Activated naive CD4-positive, alpha-beta T cell treated with anti-CD3 and anti-CD28 coated beads, Interleukin-2, amount 10 ng/mL, durations not matched to agents 7 days and 5 days (primary cell): ENCODE measurements at regions not wholly inside any gene's neighbourhood (a gene's known extent, or its start where the extent isn't known, plus 50 kb on each side); places are given as distances from the start of the nearest gene placed in this dataset.

ENCODE experiments used
- CTCF ChIA-PET: fragments of 350-600 bp; sonication (Branson Sonifier 250); formaldehyde crosslinking; loops from one replicate; lab custom pipeline; 2021; ENCODE audit warnings: antibody characterized with exemption; lab: Charles Lee
- DNase-seq: peaks from one replicate; pipeline ENCODE4 v3.0.0-alpha.2; 2020
- H3K27ac Mint-ChIP-seq: one replicate; pipeline ENCODE4 v1.8.0; 2021; ENCODE audit warnings: mild to moderate bottlenecking, moderate library complexity, mixed read lengths
- H3K27me3 Mint-ChIP-seq: one replicate; pipeline ENCODE4 v1.8.0; 2021; ENCODE audit warnings: mild to moderate bottlenecking, mixed read lengths
- H3K36me3 Mint-ChIP-seq: one replicate; pipeline ENCODE4 v1.8.0; 2021; ENCODE audit warnings: mixed read lengths
- H3K4me1 Mint-ChIP-seq: one replicate; pipeline ENCODE4 v1.8.0; 2021; ENCODE audit warnings: mixed read lengths
- H3K4me3 Mint-ChIP-seq: one replicate; pipeline ENCODE4 v1.8.0; 2021; ENCODE audit warnings: mild to moderate bottlenecking, moderate library complexity, mixed read lengths
- H3K9me3 Mint-ChIP-seq: one replicate; pipeline ENCODE4 v1.8.0; 2021; ENCODE audit warnings: mixed read lengths

GRCh38 chr13:89584058-89584620, 1763.3 kb upstream of the MIR17HG start:
- Mint-ChIP-seq H3K36me3 (no peaks in the 10 kb centered on the region), H3K27ac (no peak overlapping the region), H3K27me3 (no peaks in the 10 kb centered on the region), H3K4me1 (no peaks in the 10 kb centered on the region), H3K9me3 (peaks cover 4% of the 10 kb centered on the region), H3K4me3 (no peak overlapping the region)
- DNase-seq, result no peak
- CTCF ChIA-PET, result no interaction called here

- H3K4me3 Mint-ChIP-seq, result no peak overlapping the region
- CTCF ChIA-PET, result no interaction called here
- H3K27ac Mint-ChIP-seq, result no peak overlapping the region
- H3K4me1 Mint-ChIP-seq, result no peaks in the 10 kb centered on the region
- H3K36me3 Mint-ChIP-seq, result no peaks in the 10 kb centered on the region
- peaks cover 11% of the 10 kb centered on the region for H3K9me3 Mint-ChIP-seq
- no peak for DNase-seq
- H3K27me3 Mint-ChIP-seq, result no peaks in the 10 kb centered on the region
Observed at GRCh38 chr13:89602655-89603054, 1744.8 kb upstream of the MIR17HG start.

- no peak overlapping the region for H3K4me3 Mint-ChIP-seq
- no peaks in the 10 kb centered on the region for H3K36me3 Mint-ChIP-seq
- no peaks in the 10 kb centered on the region for H3K4me1 Mint-ChIP-seq
- H3K9me3 Mint-ChIP-seq, result peaks cover 11% of the 10 kb centered on the region
- H3K27ac Mint-ChIP-seq, result no peak overlapping the region
- no peaks in the 10 kb centered on the region for H3K27me3 Mint-ChIP-seq
- DNase-seq, result no peak
- CTCF ChIA-PET, result no interaction called here
Observed at GRCh38 chr13:89603187-89603586, 1744.3 kb upstream of the MIR17HG start.

- no peaks in the 10 kb centered on the region for H3K4me1 Mint-ChIP-seq
- no peaks in the 10 kb centered on the region for H3K36me3 Mint-ChIP-seq
Observed at GRCh38 chr13:89609318-89609717, 1738.2 kb upstream of the MIR17HG start.

GRCh38 chr13:89610331-89610730, 1737.2 kb upstream of the MIR17HG start:
- H3K27me3 Mint-ChIP-seq, result no peaks in the 10 kb centered on the region
- H3K4me1 Mint-ChIP-seq, result no peaks in the 10 kb centered on the region
- no peak overlapping the region for H3K4me3 Mint-ChIP-seq
- CTCF ChIA-PET, result no interaction called here
- peaks cover 7% of the 10 kb centered on the region for H3K9me3 Mint-ChIP-seq
- no peak overlapping the region for H3K27ac Mint-ChIP-seq
- no peak for DNase-seq
- no peaks in the 10 kb centered on the region for H3K36me3 Mint-ChIP-seq

More at GRCh38 chr13:89609318-89609717, 1738.2 kb upstream of the MIR17HG start:
- peaks cover 9% of the 10 kb centered on the region for H3K9me3 Mint-ChIP-seq
- CTCF ChIA-PET, result no interaction called here
- DNase-seq, result no peak
- no peak overlapping the region for H3K4me3 Mint-ChIP-seq
- H3K27me3 Mint-ChIP-seq, result no peaks in the 10 kb centered on the region
- no peak overlapping the region for H3K27ac Mint-ChIP-seq

- Mint-ChIP-seq H3K4me3 (no peak overlapping the region), H3K9me3 (peaks cover 6% of the 10 kb centered on the region), H3K27me3 (no peaks in the 10 kb centered on the region), H3K27ac (no peak overlapping the region), H3K4me1 (no peaks in the 10 kb centered on the region), H3K36me3 (no peaks in the 10 kb centered on the region)
- CTCF ChIA-PET, result no interaction called here
- DNase-seq, result no peak
Observed at GRCh38 chr13:89610881-89611280, 1736.6 kb upstream of the MIR17HG start.

GRCh38 chr13:89627996-89628395, 1719.5 kb upstream of the MIR17HG start:
- Mint-ChIP-seq H3K27me3 (no peaks in the 10 kb centered on the region), H3K27ac (no peak overlapping the region), H3K4me3 (no peak overlapping the region), H3K36me3 (no peaks in the 10 kb centered on the region), H3K9me3 (peaks cover 5% of the 10 kb centered on the region), H3K4me1 (no peaks in the 10 kb centered on the region)
- no peak for DNase-seq
- CTCF ChIA-PET, result no interaction called here

GRCh38 chr13:89628567-89628966, 1718.9 kb upstream of the MIR17HG start:
- DNase-seq, result no peak
- CTCF ChIA-PET, result no interaction called here
- H3K27ac Mint-ChIP-seq, result no peak overlapping the region
- H3K4me1 Mint-ChIP-seq, result no peaks in the 10 kb centered on the region
- peaks cover 5% of the 10 kb centered on the region for H3K9me3 Mint-ChIP-seq
- no peaks in the 10 kb centered on the region for H3K27me3 Mint-ChIP-seq
- no peaks in the 10 kb centered on the region for H3K36me3 Mint-ChIP-seq
- H3K4me3 Mint-ChIP-seq, result no peak overlapping the region

- Mint-ChIP-seq H3K4me1 (no peaks in the 10 kb centered on the region), H3K4me3 (no peak overlapping the region), H3K9me3 (peaks cover 16% of the 10 kb centered on the region), H3K36me3 (no peaks in the 10 kb centered on the region), H3K27ac (no peak overlapping the region), H3K27me3 (no peaks in the 10 kb centered on the region)
- DNase-seq, result no peak
- CTCF ChIA-PET, result no interaction called here
Observed at GRCh38 chr13:89650226-89650625, 1697.3 kb upstream of the MIR17HG start.

- Mint-ChIP-seq H3K4me1 (no peaks in the 10 kb centered on the region), H3K27ac (no peak overlapping the region), H3K27me3 (no peaks in the 10 kb centered on the region), H3K4me3 (no peak overlapping the region), H3K9me3 (peaks cover 14% of the 10 kb centered on the region), H3K36me3 (no peaks in the 10 kb centered on the region)
- CTCF ChIA-PET, result no interaction called here
- DNase-seq, result no peak
Observed at GRCh38 chr13:89660752-89661151, 1686.7 kb upstream of the MIR17HG start.

- Mint-ChIP-seq H3K36me3 (no peaks in the 10 kb centered on the region), H3K4me3 (no peak overlapping the region), H3K27ac (no peak overlapping the region), H3K27me3 (no peaks in the 10 kb centered on the region), H3K4me1 (no peaks in the 10 kb centered on the region), H3K9me3 (peaks cover 3% of the 10 kb centered on the region)
- DNase-seq, result no peak
- CTCF ChIA-PET, result no interaction called here
Observed at GRCh38 chr13:89673789-89674311, 1673.6 kb upstream of the MIR17HG start.

- DNase-seq, result no peak
- CTCF ChIA-PET, result no interaction called here
- Mint-ChIP-seq H3K36me3 (no peaks in the 10 kb centered on the region), H3K9me3 (peaks cover 3% of the 10 kb centered on the region), H3K4me1 (no peaks in the 10 kb centered on the region), H3K4me3 (no peak overlapping the region), H3K27ac (no peak overlapping the region), H3K27me3 (no peaks in the 10 kb centered on the region)
Observed at GRCh38 chr13:89678466-89679121, 1668.9 kb upstream of the MIR17HG start.

- Mint-ChIP-seq H3K4me1 (no peaks in the 10 kb centered on the region), H3K36me3 (no peaks in the 10 kb centered on the region), H3K9me3 (peaks cover 9% of the 10 kb centered on the region), H3K27me3 (no peaks in the 10 kb centered on the region), H3K4me3 (no peak overlapping the region), H3K27ac (no peak overlapping the region)
- CTCF ChIA-PET, result no interaction called here
- DNase-seq, result no peak
Observed at GRCh38 chr13:89684896-89685295, 1662.6 kb upstream of the MIR17HG start.

- no peak for DNase-seq
- no peak overlapping the region for H3K4me3 Mint-ChIP-seq
- no peaks in the 10 kb centered on the region for H3K27me3 Mint-ChIP-seq
- H3K36me3 Mint-ChIP-seq, result no peaks in the 10 kb centered on the region
- no peaks in the 10 kb centered on the region for H3K4me1 Mint-ChIP-seq
- CTCF ChIA-PET, result interaction anchor here (0.8 kb wide), 1 partner anchor 9 kb away, joined by 3 read pairs; no protein-coding TSS in a partner anchor
- H3K9me3 Mint-ChIP-seq, result peaks cover 12% of the 10 kb centered on the region
- H3K27ac Mint-ChIP-seq, result no peak overlapping the region
Observed at GRCh38 chr13:89686171-89686570, 1661.3 kb upstream of the MIR17HG start.

- Mint-ChIP-seq H3K4me3 (no peak overlapping the region), H3K27ac (no peak overlapping the region), H3K4me1 (no peaks in the 10 kb centered on the region), H3K36me3 (no peaks in the 10 kb centered on the region), H3K27me3 (no peaks in the 10 kb centered on the region), H3K9me3 (peaks cover 14% of the 10 kb centered on the region)
- DNase-seq, result no peak
- CTCF ChIA-PET, result no interaction called here
Observed at GRCh38 chr13:89687066-89687465, 1660.4 kb upstream of the MIR17HG start.
